ENCODE measurements at regions not wholly inside any gene's neighbourhood (a gene's known extent, or its start where the extent isn't known, plus 50 kb on each side); places are given as distances from the start of the nearest gene placed in this dataset.

DNA sequence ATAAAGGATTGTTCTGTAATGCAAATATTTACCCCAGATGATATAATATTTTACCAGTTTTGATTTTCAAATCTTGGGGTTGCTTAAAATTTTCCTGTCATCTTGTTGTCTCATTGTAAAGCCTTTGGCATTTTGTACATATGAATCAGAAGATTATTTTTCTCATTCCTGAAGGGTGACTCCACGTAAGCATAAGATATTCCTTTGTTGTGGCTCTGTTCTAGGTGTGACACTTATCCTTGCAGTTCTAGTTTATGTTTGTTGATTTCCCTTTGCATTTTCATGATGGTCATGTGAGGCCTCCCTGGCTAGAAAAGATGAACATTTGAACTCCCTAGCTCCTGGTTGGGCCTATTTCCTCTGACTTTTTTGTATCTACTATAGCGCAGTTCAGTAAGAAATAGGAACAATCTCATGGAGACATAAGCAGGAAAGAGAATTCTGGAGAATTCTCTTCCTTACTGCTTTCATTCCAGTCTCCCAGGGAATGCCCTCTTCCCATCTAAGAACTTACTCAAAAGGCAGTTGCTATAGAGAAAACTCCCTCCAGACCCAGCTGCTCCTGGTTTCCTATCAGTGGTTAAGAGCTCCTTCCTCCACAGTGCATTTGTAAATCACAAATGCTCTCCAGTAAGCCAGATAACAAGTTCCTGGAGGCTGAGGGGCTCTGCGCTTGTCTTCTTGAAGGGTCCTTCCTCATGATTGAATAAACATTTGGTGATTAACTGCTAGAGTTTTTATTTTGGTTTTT, 124.7 kb downstream of the WNT5A start (continued):
- no peak for TF ChIP-seq ETV5 (CRISPR knock-in tag; IDR thresholded peaks at IDR 0.05; ENCODE audit: low read depth)

DNA sequence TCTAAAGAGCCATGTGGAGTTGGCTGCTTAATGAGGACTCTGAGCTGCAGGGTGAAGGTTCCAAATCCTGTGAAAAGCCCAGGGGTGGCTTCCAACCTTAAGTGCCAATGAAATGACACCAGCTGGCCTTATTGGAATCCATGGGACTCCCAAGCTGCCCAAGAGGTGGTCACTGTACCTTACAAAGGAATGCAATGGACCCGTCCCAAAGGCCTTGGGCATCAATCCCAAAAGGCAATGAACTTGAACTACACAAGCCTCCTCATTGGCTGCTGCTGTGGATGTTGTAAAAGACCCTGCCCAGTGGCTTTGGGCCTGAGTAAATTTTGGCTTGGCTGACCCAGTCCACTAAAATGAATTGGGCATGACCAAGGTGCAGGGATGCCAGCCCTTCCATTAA, 129.3 kb downstream of the WNT5A start:
- intact Hi-C loops (cut with micrococcal nuclease), result no loop called here
- no peak for TF ChIP-seq ZNF512 (tag; IDR thresholded peaks at IDR 0.05)
- no peak for TF ChIP-seq WHSC1 (IDR thresholded peaks at IDR 0.05; ENCODE audit: low read length)
- no peak for TF ChIP-seq SMAD3 (CRISPR knock-in tag; conservative IDR thresholded peaks at IDR 0.05)
- no peak for TF ChIP-seq ZNF41 (CRISPR knock-in tag; conservative IDR thresholded peaks at IDR 0.05)
- no peak for TF ChIP-seq SMARCE1 (IDR thresholded peaks at IDR 0.05)
- no peak for TF ChIP-seq TSHZ1 (CRISPR knock-in tag; IDR thresholded peaks at IDR 0.05)
- TF ChIP-seq ATF7 (IDR thresholded peaks at IDR 0.05), result no peak
- no peak for TF ChIP-seq THAP7 (CRISPR knock-in tag; IDR thresholded peaks at IDR 0.05)
- TF ChIP-seq ZNF253 (CRISPR knock-in tag; conservative IDR thresholded peaks at IDR 0.05), result no peak
- no peak for TF ChIP-seq FOXA3 (CRISPR knock-in tag; conservative IDR thresholded peaks at IDR 0.05 in 1 of 2, IDR thresholded peaks at IDR 0.05 in 1 of 2)
- no peak for TF ChIP-seq RBM25 (IDR thresholded peaks at IDR 0.05; ENCODE audit: low read depth, low read length, severe bottlenecking)

More for the DNA sequence above, 129.3 kb downstream of the WNT5A start:
- H3K27ac ChIP-seq (ENCODE audit: extremely low read depth, low read depth, low read length), result no peak overlapping the region
- in situ Hi-C loops (cut with MboI), result no loop called here
- no peaks in the 10 kb centered on the region for H3K27me3 ChIP-seq (ENCODE audit: control insufficient read depth in 2 of 2, insufficient read depth in 2 of 2, low read length in 2 of 2)
- no peak overlapping the region for H3K4me2 ChIP-seq (ENCODE audit: insufficient read depth, low read length)
- no peak overlapping the region for H3K9ac ChIP-seq (ENCODE audit: insufficient read depth in 1 of 2, low read depth in 2 of 2, low read length in 2 of 2)
- ChIA-PET POLR2A (no interaction called here), CTCF (ENCODE audit: low intra/inter-chr PET ratio) (no interaction called here)
- FAIRE-seq (no peak), DNase-seq (ENCODE audit: extremely low read depth in 1 of 4, low spot score in 3 of 4) (no peak), ATAC-seq (no peak)
- H3K4me1 ChIP-seq (replicated peaks in 1 of 2; ENCODE audit: control insufficient read depth in 2 of 2, insufficient read depth in 2 of 2, low read length in 2 of 2), result no peaks in the 10 kb centered on the region
- BruUV-seq (replicated peaks), result no TSS peak
- H3K36me3 ChIP-seq (ENCODE audit: control insufficient read depth, insufficient read depth, low read length), result no peaks in the 10 kb centered on the region
- H3K79me2 ChIP-seq (ENCODE audit: control insufficient read depth, insufficient read depth, low read length), result no peaks in the 10 kb centered on the region
- no CpG with 5 or more reads among the region's 1 CpG for WGBS (ENCODE audit: insufficient coverage, low coverage, missing lambda C conversion rate)
- H2AFZ ChIP-seq (ENCODE audit: low read depth, low read length), result no peak overlapping the region
- no peaks in the 10 kb centered on the region for H3K9me1 ChIP-seq (ENCODE audit: control insufficient read depth, insufficient read depth, low read length)
- no peaks in the 10 kb centered on the region for H4K20me1 ChIP-seq (replicated peaks; ENCODE audit: control insufficient read depth, insufficient read depth, low read length)
- H3K4me3 ChIP-seq, result no peak overlapping the region
- H3K9me3 ChIP-seq (replicated peaks; ENCODE audit: control insufficient read depth, insufficient read depth, low read depth, low read length), result no peaks in the 10 kb centered on the region
